ENCODE measurements at regions not wholly inside any gene's neighbourhood (a gene's known extent, or its start where the extent isn't known, plus 50 kb on each side); places are given as distances from the start of the nearest gene placed in this dataset.
"Not testable (repeated sequence)": the region's sequence is repeated elsewhere in the genome, so short reads cannot be mapped to it uniquely, and the experiment has no call there.

DNA sequence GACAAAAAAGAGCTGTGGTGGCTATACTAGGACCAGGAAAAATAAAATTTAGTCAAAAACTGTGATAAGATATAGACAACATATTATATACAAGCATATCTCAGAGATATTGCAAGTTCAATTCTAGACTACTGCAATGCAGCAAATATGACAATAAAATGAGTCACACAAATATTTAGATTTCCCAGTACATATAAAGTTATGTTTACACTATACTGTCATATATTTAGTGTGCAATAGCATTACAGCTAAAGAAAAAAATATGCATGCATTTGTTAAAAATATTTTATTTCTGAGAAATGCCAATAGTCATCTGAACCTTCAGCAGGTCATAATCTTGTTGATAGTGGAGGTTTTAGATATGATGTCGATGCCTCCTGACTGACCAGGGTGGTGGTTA, 72.1 kb downstream of the AKR1C4 start:
- no peak for DNase-seq

DNA sequence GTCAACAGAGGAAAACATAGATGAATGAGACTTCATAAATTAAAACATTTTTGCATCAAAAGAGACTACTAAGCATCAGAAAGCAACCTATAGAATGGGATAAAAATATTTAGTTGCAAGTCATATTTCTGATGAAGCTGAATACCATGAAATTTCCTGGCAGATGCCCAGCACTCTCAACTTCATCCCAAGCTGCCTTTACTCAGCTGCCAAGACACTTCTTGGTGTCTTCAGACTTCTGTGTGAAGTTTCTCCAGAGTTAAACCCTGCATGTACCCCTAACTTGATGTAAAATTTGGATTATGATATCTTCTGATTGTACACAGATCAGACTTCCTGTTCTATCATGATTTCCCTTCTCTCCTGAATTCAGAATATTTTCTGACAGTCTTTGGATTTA, 73.2 kb downstream of the AKR1C4 start:
- DNase-seq: no peak

- DNase-seq: no peak
Observed at GRCh38 chr10:5271526-5271925, 74.9 kb downstream of the AKR1C4 start.

DNA sequence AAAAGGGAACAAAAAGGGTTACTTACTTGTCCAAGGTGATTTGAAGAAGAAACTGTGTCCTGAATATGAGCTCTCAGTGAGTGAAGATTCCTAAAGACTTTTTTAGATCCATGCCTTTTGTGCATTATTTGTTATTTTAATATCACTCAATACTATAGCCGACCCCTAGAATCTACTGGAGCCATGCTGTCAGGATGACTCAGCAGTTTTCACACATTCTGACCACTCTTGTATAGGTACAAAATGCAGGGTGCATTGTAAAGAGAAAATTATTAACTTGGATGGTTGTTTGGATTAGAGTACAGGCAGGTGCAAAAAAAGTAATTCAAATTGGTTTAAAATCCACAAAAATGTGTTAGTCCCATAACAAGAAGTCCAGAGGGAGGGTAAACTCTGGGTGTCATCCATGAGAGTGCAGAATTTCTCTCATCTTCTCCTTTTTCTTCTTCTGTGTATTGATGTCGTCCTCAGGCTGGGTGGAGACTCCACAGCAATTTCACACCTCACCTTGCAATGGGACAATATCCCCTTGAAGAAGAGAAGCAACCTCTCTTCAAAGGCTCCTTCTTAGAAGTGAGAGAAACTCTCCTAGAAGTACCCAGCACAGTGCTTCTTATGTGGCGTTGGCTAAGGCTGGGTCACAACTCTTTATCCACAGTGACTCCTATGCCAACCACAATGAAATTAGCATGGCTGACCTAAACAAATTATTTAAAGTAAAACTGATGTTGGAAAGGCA, 75.6 kb downstream of the AKR1C4 start:
- DNase-seq: no peak

DNA sequence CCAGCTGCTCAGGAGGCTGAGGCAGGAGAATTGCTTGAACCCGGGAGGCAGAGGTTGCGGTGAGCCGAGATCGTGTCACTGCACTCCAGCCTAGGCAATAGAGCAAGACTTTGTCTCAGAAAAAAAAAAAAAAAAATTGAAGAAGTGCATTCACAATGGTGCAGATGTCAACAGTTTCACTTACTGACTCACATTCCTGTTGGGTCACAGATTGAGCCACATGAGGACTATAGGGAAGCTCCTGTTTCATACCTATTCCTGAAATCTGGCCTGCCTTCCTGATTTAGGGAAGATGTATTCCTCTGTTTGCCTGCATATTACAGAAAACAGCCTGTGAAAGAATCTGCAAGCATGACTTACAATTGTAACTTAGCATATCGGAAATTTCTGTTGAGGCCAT, 78.2 kb downstream of the AKR1C4 start:
- DNase-seq: no peak

DNA sequence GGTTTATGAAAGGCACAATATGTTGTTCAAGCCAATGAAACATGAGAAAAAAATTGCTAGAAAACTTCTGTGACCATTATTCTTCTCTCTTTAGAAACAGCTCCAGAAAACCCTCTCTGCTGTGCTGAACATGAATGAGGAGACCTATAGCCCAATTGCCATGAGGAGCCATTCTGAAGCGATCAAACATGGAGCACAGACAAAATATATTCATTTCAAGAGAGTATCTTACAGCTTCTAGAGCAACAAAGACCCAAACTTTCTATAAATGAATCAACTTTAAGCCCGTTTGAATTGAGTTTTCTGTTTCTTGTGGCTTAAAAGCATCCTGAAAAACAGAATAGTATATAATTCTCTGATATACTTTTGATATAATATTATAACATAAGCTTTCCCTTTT, 83.4 kb upstream of the UCN3 start:
- no peak for DNase-seq

DNA sequence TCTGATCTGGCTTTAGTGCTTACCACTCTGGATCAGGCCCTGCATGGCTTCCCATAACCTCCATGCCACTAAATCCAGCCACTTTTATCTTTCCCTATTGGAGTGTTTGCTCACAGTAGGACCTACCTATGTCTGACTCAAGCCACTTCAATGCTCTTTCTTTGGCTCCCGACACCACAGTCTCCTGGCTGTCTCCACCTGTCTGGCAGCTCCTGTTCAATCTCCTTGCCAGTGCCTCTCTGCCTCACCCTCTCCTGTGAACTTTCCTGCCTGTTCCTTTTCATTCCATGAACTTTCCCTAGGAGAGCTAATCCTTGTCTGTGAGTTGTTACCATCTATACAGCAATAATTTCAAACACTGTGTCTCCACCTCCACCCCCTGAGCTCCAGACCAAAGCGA, 82.6 kb upstream of the UCN3 start:
- no peak for DNase-seq

DNA sequence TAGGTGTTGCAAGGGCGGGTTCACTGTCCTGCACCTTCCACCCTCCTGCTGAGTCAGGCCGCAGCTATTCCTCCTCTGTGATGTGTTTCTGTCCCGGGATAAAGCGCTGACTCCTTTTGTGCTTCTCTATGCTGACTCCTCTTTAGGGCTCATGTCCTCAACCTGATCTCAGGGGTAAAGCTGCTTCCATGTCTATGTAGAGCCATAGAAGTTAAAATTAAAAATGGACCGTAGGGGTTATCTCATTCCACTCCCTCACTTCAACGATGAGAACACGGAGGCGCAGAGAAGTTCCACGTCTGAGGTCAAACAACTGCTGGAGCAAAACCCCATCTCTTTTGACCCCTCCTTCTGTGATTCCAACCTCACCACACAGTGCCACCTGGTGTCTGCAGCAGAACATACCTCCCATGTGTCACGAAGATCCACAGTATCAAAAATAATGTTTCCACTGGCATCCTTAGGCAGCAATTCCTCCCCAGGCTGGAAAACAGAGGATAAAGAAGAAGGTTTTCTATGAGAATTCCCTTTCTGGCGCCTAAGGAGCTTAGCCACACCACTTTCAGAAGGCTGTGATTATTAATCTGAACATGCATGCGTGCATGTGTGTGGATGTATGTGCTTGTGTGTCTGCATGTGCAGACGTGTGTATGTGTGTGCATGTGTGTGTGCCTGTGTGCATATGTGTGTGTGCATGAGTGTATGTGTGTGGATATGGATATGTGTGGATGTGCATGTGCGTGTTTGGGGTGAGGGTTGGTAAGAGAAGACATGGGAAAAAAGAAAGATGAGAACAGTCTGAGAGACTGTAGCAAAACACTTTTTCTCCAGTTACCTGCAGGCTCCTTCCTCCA, 81.2 kb upstream of the UCN3 start:
- DNase-seq: peak; percentile 22 to 61 (median 49)

GRCh38 chr10:5284311-5285057, 80.3 kb upstream of the UCN3 start:
- DNase-seq: peak in 1 of 3 donors; percentile 14

GRCh38 chr10:5285186-5285585, 79.6 kb upstream of the UCN3 start:
- no peak for DNase-seq

- no peak for DNase-seq
Observed at GRCh38 chr10:5288359-5288758, 76.4 kb upstream of the UCN3 start.

DNA sequence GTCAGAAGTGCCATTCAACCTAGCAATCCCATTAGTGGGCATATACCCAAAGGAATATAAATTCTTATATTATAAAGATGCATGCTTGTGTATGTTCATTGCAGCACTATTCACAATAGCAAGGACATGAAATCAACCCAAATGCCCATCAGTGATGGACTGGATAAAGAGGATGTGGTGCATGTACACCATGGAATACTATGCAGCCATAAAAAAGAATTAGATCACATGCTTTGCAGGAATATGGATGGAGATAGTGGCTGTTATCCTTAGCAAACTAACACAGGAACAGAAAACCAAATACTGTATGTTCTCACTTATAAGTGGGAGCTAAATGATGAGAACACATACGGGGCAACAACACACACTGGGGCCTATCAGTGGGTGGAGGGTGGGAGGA, 75.5 kb upstream of the UCN3 start:
- DNase-seq: not testable (repeated sequence)

- DNase-seq: peak; percentile 8 to 38 (median 27)
Observed at GRCh38 chr10:5291501-5292195, 73.1 kb upstream of the UCN3 start.

DNA sequence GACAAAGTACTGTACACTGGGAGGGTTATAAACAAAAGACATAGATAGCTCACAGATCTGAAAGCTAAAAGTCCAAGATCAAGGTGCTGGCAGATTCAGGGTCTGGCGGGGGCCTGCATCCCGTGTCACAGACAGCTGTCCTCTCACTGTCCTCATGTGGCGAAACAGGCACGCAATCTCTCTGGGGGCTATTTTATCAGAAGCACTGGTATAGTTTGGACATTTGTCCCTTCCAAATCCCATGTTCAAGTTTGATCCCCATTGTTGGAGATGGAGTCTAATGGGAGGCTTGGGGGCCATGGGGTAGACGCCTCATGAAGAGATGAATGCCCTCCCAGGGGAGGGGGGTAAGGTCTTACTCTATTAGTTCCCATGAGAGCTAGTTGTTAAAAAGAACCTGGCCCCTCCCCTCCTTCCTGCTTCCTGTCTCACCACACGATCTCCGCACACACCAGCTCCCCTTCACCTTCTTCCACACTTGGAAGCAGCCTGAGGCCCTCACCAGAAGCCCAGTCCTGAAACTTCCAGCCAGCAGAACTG, 72.5 kb upstream of the UCN3 start:
- no peak for DNase-seq

GRCh38 chr10:5292970-5293369, 71.8 kb upstream of the UCN3 start:
- DNase-seq: not testable (repeated sequence)

- DNase-seq: peak in 1 of 3 donors; percentile 19
Observed at GRCh38 chr10:5293691-5294550, 70.8 kb upstream of the UCN3 start.

- DNase-seq: no peak
Observed at GRCh38 chr10:5297466-5297865, 67.3 kb upstream of the UCN3 start.

- no peak for DNase-seq
Observed at GRCh38 chr10:5297996-5298395, 66.8 kb upstream of the UCN3 start.

DNA sequence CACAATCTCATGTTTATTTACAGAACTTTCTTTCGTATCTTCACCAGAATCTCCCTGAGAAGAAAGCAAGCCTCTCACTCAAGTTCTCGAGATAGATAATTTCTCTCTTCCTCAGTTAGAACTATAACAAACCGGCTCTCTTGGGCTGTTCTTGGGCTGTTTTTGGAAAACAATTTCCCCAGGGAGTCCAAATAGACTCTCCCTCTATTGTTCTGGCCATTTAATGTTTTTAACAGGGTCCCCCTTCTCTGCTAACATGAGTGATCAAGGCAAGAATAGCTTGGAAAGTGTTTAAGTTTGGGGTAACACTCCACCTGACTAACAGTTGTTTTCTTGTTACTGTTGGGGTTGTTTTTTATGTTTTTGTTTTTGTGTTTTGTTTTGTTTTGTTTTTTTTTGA, 64.8 kb upstream of the UCN3 start:
- DNase-seq: no peak

GRCh38 chr10:5303504-5303903, 61.3 kb upstream of the UCN3 start:
- no peak for DNase-seq

GRCh38 chr10:5305374-5305773, 59.4 kb upstream of the UCN3 start:
- peak in 2 of 3 donors; percentile 9 to 11 for DNase-seq
